Keratinocyte (primary cell): ENCODE measurements at regions not wholly inside any gene's neighbourhood (a gene's known extent, or its start where the extent isn't known, plus 50 kb on each side); places are given as distances from the start of the nearest gene placed in this dataset.

Source experiments
- DNase-seq: peaks from one replicate; pipeline ENCODE4 v3.0.0-alpha.2; 2011; ENCODE audit warnings: low read depth, missing footprints, low spot score
- FAIRE-seq: peaks from 2 replicates; lab custom pipeline; 2011; peaks lifted over from hg19 to GRCh38; lab: Jason Lieb, UNC
- H2AFZ ChIP-seq: 2 replicates; pipeline ENCODE4 v1.6.0; 2012; ENCODE audit warnings: low read length, control low read depth, inconsistent platforms; ENCODE audit not compliant: control insufficient read depth
- H3K27ac ChIP-seq: 2 replicates; pipeline ENCODE4 v1.5.1; 2011; ENCODE audit warnings: low read length; ENCODE audit not compliant: control insufficient read depth, insufficient read depth
- H3K27me3 ChIP-seq: 3 replicates; pipeline ENCODE4 v1.6.0; 2011; ENCODE audit warnings: low read length; ENCODE audit not compliant: control insufficient read depth, insufficient read depth; ENCODE audit errors: extremely low read depth
- H3K36me3 ChIP-seq, 2 experiments: 2 replicates in 1 of 2; 3 replicates in 1 of 2; pipeline ENCODE4 v1.5.1; 2011; ENCODE audit warnings: low read length in 2 of 2, mild to moderate bottlenecking in 1 of 2; ENCODE audit not compliant: control insufficient read depth in 2 of 2, insufficient read depth in 2 of 2; ENCODE audit errors: extremely low read depth in 1 of 2
- H3K4me1 ChIP-seq: 3 replicates; pipeline ENCODE4 v1.5.1; 2011; ENCODE audit warnings: low read length; ENCODE audit not compliant: control insufficient read depth, insufficient read depth; ENCODE audit errors: extremely low read depth
- H3K4me2 ChIP-seq: 3 replicates; pipeline ENCODE4 v1.6.0; 2011; ENCODE audit warnings: low read depth, low read length; ENCODE audit not compliant: control insufficient read depth, insufficient read depth; ENCODE audit errors: extremely low read depth
- H3K4me3 ChIP-seq, 3 experiments: fragments of 200-600 bp in 1 of 3; sonication (generic) in 1 of 3; 2 replicates in 2 of 3; 3 replicates in 1 of 3; pipeline ENCODE4 v1.5.1; 2011 to 2016; ENCODE audit warnings: low read length in 3 of 3, mild to moderate bottlenecking in 3 of 3, control low read depth in 2 of 3, inconsistent platforms in 1 of 3, low read depth in 1 of 3, mixed read lengths in 1 of 3, mixed run types in 1 of 3, moderate library complexity in 1 of 3; ENCODE audit not compliant: control insufficient read depth in 2 of 3, insufficient read depth in 2 of 3; ENCODE audit errors: extremely low read depth in 1 of 3
- H3K79me2 ChIP-seq: 2 replicates; pipeline ENCODE4 v1.6.0; 2012; ENCODE audit warnings: low read length; ENCODE audit not compliant: control insufficient read depth, insufficient read depth
- H3K9ac ChIP-seq: 3 replicates; pipeline ENCODE4 v1.6.0; 2011; ENCODE audit warnings: low read length; ENCODE audit not compliant: control insufficient read depth, insufficient read depth; ENCODE audit errors: extremely low read depth
- H3K9me1 ChIP-seq: 3 replicates; pipeline ENCODE4 v1.6.0; 2011; ENCODE audit warnings: low read length; ENCODE audit not compliant: control insufficient read depth, insufficient read depth; ENCODE audit errors: extremely low read depth
- H3K9me3 ChIP-seq: 2 replicates; pipeline ENCODE4 v1.5.1; 2012; ENCODE audit warnings: low read depth, low read length; ENCODE audit not compliant: control insufficient read depth
- H4K20me1 ChIP-seq: 3 replicates; pipeline ENCODE4 v1.6.0; 2011; ENCODE audit warnings: low read length; ENCODE audit not compliant: control insufficient read depth, insufficient read depth; ENCODE audit errors: extremely low read depth
- EZH2 ChIP-seq: IDR thresholded peaks from one replicate; pipeline ENCODE4 v1.6.1; 2012; ENCODE audit warnings: inconsistent platforms, mild to moderate bottlenecking, low read length, moderate library complexity
- dilution Hi-C: fragments of 300-500 bp; cut with MboI; formaldehyde crosslinking; loops from one replicate; pipeline ENCODE4 v1.7.0; 2020; ENCODE audit warnings: low sequenced_read_pairs; ENCODE audit not compliant: extremely low pct_ligation_motif_present
- TF ChIP-seq, protein P1 (sequence below), 3 experiments: IDR thresholded peaks in 1 of 3; conservative IDR thresholded peaks in 1 of 3; optimal IDR thresholded peaks in 1 of 3; 2 replicates in 2 of 3; 3 replicates in 1 of 3; pipeline versions ENCODE3 to v1.5.1; 2011; ENCODE audit warnings: low read length in 3 of 3, mild to moderate bottlenecking in 3 of 3, moderate library complexity in 2 of 3, control low read depth in 1 of 3, inconsistent platforms in 1 of 3; ENCODE audit not compliant: insufficient read depth in 2 of 3; ENCODE audit errors: extremely low read depth in 1 of 3

GRCh38 chr14:89013698-89014568 lies 189.5 kb downstream of the TTC8 start:
- Histone ChIP-seq H3K9me1 (no peaks in the 10 kb centered on the region), H3K9ac (no peak overlapping the region), H4K20me1 (no peaks in the 10 kb centered on the region), H3K36me3 (no peaks in the 10 kb centered on the region), H3K4me3 (no peak overlapping the region), H2AFZ (no peak overlapping the region), H3K79me2 (no peaks in the 10 kb centered on the region), H3K27ac (no peak overlapping the region), H3K4me1 (no peaks in the 10 kb centered on the region), H3K27me3 (no peaks in the 10 kb centered on the region), H3K9me3 (no peaks in the 10 kb centered on the region), H3K4me2 (no peak overlapping the region)
- dilution Hi-C loops: no loop called here
- TF ChIP-seq EZH2: no peak
- TF ChIP-seq, protein P1, sequence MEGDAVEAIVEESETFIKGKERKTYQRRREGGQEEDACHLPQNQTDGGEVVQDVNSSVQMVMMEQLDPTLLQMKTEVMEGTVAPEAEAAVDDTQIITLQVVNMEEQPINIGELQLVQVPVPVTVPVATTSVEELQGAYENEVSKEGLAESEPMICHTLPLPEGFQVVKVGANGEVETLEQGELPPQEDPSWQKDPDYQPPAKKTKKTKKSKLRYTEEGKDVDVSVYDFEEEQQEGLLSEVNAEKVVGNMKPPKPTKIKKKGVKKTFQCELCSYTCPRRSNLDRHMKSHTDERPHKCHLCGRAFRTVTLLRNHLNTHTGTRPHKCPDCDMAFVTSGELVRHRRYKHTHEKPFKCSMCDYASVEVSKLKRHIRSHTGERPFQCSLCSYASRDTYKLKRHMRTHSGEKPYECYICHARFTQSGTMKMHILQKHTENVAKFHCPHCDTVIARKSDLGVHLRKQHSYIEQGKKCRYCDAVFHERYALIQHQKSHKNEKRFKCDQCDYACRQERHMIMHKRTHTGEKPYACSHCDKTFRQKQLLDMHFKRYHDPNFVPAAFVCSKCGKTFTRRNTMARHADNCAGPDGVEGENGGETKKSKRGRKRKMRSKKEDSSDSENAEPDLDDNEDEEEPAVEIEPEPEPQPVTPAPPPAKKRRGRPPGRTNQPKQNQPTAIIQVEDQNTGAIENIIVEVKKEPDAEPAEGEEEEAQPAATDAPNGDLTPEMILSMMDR (optimal IDR thresholded peaks at IDR 0.05 in 1 of 3, IDR thresholded peaks at IDR 0.05 in 1 of 3, conservative IDR thresholded peaks at IDR 0.05 in 1 of 3; ENCODE audit: extremely low read depth in 1 of 3, insufficient read depth in 2 of 3, low read length in 3 of 3): no peak
- DNase-seq: no peak
- no peak for FAIRE-seq

DNA sequence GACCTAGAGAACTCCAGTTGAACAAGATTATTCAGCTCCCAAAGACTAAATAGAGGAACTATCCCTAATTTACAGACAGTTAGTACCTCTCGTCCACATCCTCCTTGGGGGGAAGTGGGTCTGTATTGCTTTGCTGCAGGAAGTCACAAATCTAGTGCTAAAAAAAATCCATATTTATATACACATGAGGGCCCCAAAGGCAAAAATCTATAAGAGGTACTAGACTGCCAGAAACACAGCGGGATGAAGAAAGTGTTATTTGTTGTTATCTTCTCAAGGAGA lies 190.1 kb downstream of the TTC8 start:
- DNase-seq (no peak), FAIRE-seq (no peak)
- H4K20me1 ChIP-seq: no peaks in the 10 kb centered on the region
- no peaks in the 10 kb centered on the region for H3K4me1 ChIP-seq
- no peak overlapping the region for H3K27ac ChIP-seq
- H3K36me3 ChIP-seq: no peaks in the 10 kb centered on the region
- H3K9me1 ChIP-seq: no peaks in the 10 kb centered on the region
- H3K4me2 ChIP-seq: no peak overlapping the region
- dilution Hi-C loops: no loop called here
- H3K9ac ChIP-seq: no peak overlapping the region
- no peak for TF ChIP-seq EZH2
- TF ChIP-seq, protein P1 (optimal IDR thresholded peaks at IDR 0.05 in 1 of 3, IDR thresholded peaks at IDR 0.05 in 1 of 3, conservative IDR thresholded peaks at IDR 0.05 in 1 of 3; ENCODE audit: extremely low read depth in 1 of 3, insufficient read depth in 2 of 3, low read length in 3 of 3): no peak
- H3K4me3 ChIP-seq: no peak overlapping the region
- H3K79me2 ChIP-seq: no peaks in the 10 kb centered on the region
- no peak overlapping the region for H2AFZ ChIP-seq
- H3K27me3 ChIP-seq: no peaks in the 10 kb centered on the region
- H3K9me3 ChIP-seq: no peaks in the 10 kb centered on the region
